CD14-positive monocyte (primary cell): ENCODE measurements at regions not wholly inside any gene's neighbourhood (a gene's known extent, or its start where the extent isn't known, plus 50 kb on each side); places are given as distances from the start of the nearest gene placed in this dataset.

ENCODE experiments used
- DNase-seq, 3 donors: peaks; one replicate each; pipeline ENCODE4 v3.0.0-alpha.2; 2011 to 2022
- H2AFZ ChIP-seq: 2 replicates; pipeline ENCODE4 v1.6.0; 2012; ENCODE audit warnings: mild to moderate bottlenecking, low read depth, low read length, inconsistent platforms; ENCODE audit not compliant: insufficient read depth, poor library complexity, severe bottlenecking
- H3K27ac ChIP-seq, 2 donors: 1 replicate in 1 of 2; 2 replicates in 1 of 2; pipeline ENCODE4 v1.5.1; 2012 to 2013; ENCODE audit warnings: low read length in 2 of 2, control low read depth in 1 of 2, inconsistent platforms in 1 of 2, low read depth in 1 of 2, mild to moderate bottlenecking in 1 of 2
- H3K27me3 ChIP-seq, 2 donors: one replicate each; pipeline versions ENCODE4 v1.6.0 to v1.6.1; 2011 to 2013; ENCODE audit warnings: low read length in 2 of 2; ENCODE audit not compliant: control insufficient read depth in 2 of 2, insufficient read depth in 2 of 2
- H3K36me3 ChIP-seq, 2 donors: replicated peaks in 1 of 2; 1 replicate in 1 of 2; 2 replicates in 1 of 2; pipeline versions ENCODE4 v1.5.1 to v1.6.1; 2012 to 2013; ENCODE audit warnings: low read length in 2 of 2, control low read depth in 1 of 2, inconsistent platforms in 1 of 2, mild to moderate bottlenecking in 1 of 2; ENCODE audit not compliant: insufficient read depth in 2 of 2, control insufficient read depth in 1 of 2
- H3K4me1 ChIP-seq, 2 donors: 1 replicate in 1 of 2; 2 replicates in 1 of 2; pipeline versions ENCODE4 v1.5.1 to v1.6.1; 2012 to 2013; ENCODE audit warnings: low read length in 2 of 2, control low read depth in 1 of 2, inconsistent platforms in 1 of 2, mild to moderate bottlenecking in 1 of 2, moderate library complexity in 1 of 2; ENCODE audit not compliant: insufficient read depth in 2 of 2, control insufficient read depth in 1 of 2
- H3K4me2 ChIP-seq: replicated peaks from 2 replicates; pipeline ENCODE3; 2012; ENCODE audit warnings: low read length, moderate library complexity, mild to moderate bottlenecking; ENCODE audit not compliant: poor library complexity, severe bottlenecking; ENCODE audit errors: extremely low read depth
- H3K4me3 ChIP-seq, 3 experiments: fragments of 200-600 bp in 1 of 3; sonication (generic) in 1 of 3; replicated peaks in 1 of 3; 1 replicate in 2 of 3; 2 replicates in 1 of 3; pipeline ENCODE4 v1.5.1; 2011 to 2013; ENCODE audit warnings: low read length in 3 of 3, mild to moderate bottlenecking in 3 of 3, control low read depth in 2 of 3, low read depth in 2 of 3, inconsistent platforms in 1 of 3, moderate library complexity in 1 of 3
- H3K79me2 ChIP-seq: 2 replicates; pipeline ENCODE4 v1.6.0; 2012; ENCODE audit warnings: mild to moderate bottlenecking, control low read depth, inconsistent platforms, low read length, moderate library complexity; ENCODE audit not compliant: insufficient read depth
- H3K9ac ChIP-seq: 2 replicates; pipeline ENCODE4 v1.6.0; 2017; ENCODE audit warnings: low read length, mild to moderate bottlenecking; ENCODE audit not compliant: insufficient read depth, poor library complexity, severe bottlenecking
- H3K9me3 ChIP-seq, 2 donors: replicated peaks in 1 of 2; 1 replicate in 1 of 2; 2 replicates in 1 of 2; pipeline versions ENCODE4 v1.5.1 to v1.6.1; 2012 to 2013; ENCODE audit warnings: low read length in 2 of 2, control low read depth in 1 of 2; ENCODE audit not compliant: control insufficient read depth in 1 of 2, insufficient read depth in 1 of 2
- H4K20me1 ChIP-seq: 2 replicates; pipeline ENCODE4 v1.6.0; 2012; ENCODE audit warnings: mild to moderate bottlenecking, low read length, control low read depth, moderate library complexity; ENCODE audit not compliant: insufficient read depth
- H3K27ac Mint-ChIP-seq, 7 donors: one replicate each; pipeline ENCODE4 v1.8.0; 2020; ENCODE audit warnings: mild to moderate bottlenecking in 7 of 7, mixed read lengths in 7 of 7, moderate library complexity in 6 of 7, inconsistent platforms in 2 of 7
- H3K27me3 Mint-ChIP-seq, 3 donors: one replicate each; pipeline ENCODE4 v1.8.0; 2021 to 2022; ENCODE audit warnings: low read depth in 3 of 3, mild to moderate bottlenecking in 3 of 3, mixed read lengths in 3 of 3, moderate library complexity in 3 of 3, inconsistent platforms in 1 of 3
- H3K36me3 Mint-ChIP-seq, 2 donors: one replicate each; pipeline ENCODE4 v1.8.0; 2020; ENCODE audit warnings: mixed read lengths in 2 of 2, inconsistent platforms in 1 of 2, mild to moderate bottlenecking in 1 of 2
- H3K4me1 Mint-ChIP-seq: one replicate; pipeline ENCODE4 v1.8.0; 2020; ENCODE audit warnings: mild to moderate bottlenecking, mixed read lengths
- H3K4me3 Mint-ChIP-seq, 2 donors: one replicate each; pipeline ENCODE4 v1.8.0; 2020; ENCODE audit warnings: mild to moderate bottlenecking in 2 of 2, mixed read lengths in 2 of 2, moderate library complexity in 1 of 2
- H3K9me3 Mint-ChIP-seq, 7 donors: one replicate each; pipeline ENCODE4 v1.8.0; 2020 to 2022; ENCODE audit warnings: mixed read lengths in 7 of 7, mild to moderate bottlenecking in 6 of 7, moderate library complexity in 6 of 7, inconsistent platforms in 2 of 7
- WGBS: methylation state at CpG from one replicate; pipeline ENCODE4 v1.1.5; 2013; ENCODE audit warnings: missing lambda C conversion rate; ENCODE audit not compliant: insufficient coverage; 5-methylcytosine and 5-hydroxymethylcytosine counted together
- intact Hi-C, 2 donors: fragments of 100-400 bp; cut with micrococcal nuclease; formaldehyde crosslinking; loops; one replicate each; pipeline versions ENCODE4 v1.15.0 to v1.15.1; 2023
- TF ChIP-seq, protein P1 (sequence below): fragments of 200-600 bp; IDR thresholded peaks from one replicate; pipeline ENCODE4 v1.8.0; 2022; ENCODE audit warnings: antibody characterized with exemption, mild to moderate bottlenecking

- no peaks in the 10 kb centered on the region for H3K4me1 ChIP-seq
- H3K27me3 ChIP-seq: no peaks in the 10 kb centered on the region
- Mint-ChIP-seq H3K4me1 (no peaks in the 10 kb centered on the region), H3K27ac (no peak overlapping the region), H3K27me3 (peaks cover 1 to 3% (median 3%) of the 10 kb centered on the region in 3 donors), H3K4me3 (no peak overlapping the region), H3K36me3 (no peaks in the 10 kb centered on the region), H3K9me3 (peaks cover 0 to 2% (median 0%) of the 10 kb centered on the region in 7 donors)
- intact Hi-C loops: no loop called here
- H2AFZ ChIP-seq: no peak overlapping the region
- no peaks in the 10 kb centered on the region for H3K9me3 ChIP-seq
- 100% methylated on average over 1 of the region's 6 CpGs for WGBS
- H3K9ac ChIP-seq: no peak overlapping the region
- no peak overlapping the region for H3K27ac ChIP-seq
- no peaks in the 10 kb centered on the region for H3K79me2 ChIP-seq
- H3K4me3 ChIP-seq: no peak overlapping the region
- no peak overlapping the region for H3K4me2 ChIP-seq
- TF ChIP-seq, protein P1, sequence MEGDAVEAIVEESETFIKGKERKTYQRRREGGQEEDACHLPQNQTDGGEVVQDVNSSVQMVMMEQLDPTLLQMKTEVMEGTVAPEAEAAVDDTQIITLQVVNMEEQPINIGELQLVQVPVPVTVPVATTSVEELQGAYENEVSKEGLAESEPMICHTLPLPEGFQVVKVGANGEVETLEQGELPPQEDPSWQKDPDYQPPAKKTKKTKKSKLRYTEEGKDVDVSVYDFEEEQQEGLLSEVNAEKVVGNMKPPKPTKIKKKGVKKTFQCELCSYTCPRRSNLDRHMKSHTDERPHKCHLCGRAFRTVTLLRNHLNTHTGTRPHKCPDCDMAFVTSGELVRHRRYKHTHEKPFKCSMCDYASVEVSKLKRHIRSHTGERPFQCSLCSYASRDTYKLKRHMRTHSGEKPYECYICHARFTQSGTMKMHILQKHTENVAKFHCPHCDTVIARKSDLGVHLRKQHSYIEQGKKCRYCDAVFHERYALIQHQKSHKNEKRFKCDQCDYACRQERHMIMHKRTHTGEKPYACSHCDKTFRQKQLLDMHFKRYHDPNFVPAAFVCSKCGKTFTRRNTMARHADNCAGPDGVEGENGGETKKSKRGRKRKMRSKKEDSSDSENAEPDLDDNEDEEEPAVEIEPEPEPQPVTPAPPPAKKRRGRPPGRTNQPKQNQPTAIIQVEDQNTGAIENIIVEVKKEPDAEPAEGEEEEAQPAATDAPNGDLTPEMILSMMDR: no peak
- no peaks in the 10 kb centered on the region for H4K20me1 ChIP-seq
- no peak for DNase-seq
- H3K36me3 ChIP-seq: no peaks in the 10 kb centered on the region
Observed at GRCh38 chr11:128349650-128350299, 237.6 kb downstream of the ETS1 start.

- Histone ChIP-seq H3K9me3 (no peaks in the 10 kb centered on the region), H4K20me1 (no peaks in the 10 kb centered on the region), H3K36me3 (no peaks in the 10 kb centered on the region), H3K4me1 (no peaks in the 10 kb centered on the region), H3K27me3 (no peaks in the 10 kb centered on the region), H3K79me2 (no peaks in the 10 kb centered on the region), H2AFZ (no peak overlapping the region), H3K4me3 (no peak overlapping the region), H3K9ac (no peak overlapping the region), H3K4me2 (no peak overlapping the region), H3K27ac (no peak overlapping the region)
- Mint-ChIP-seq H3K4me1 (peaks cover 4% of the 10 kb centered on the region), H3K27me3 (peaks cover 0 to 1% (median 1%) of the 10 kb centered on the region in 3 donors), H3K27ac (no peak overlapping the region), H3K36me3 (no peaks in the 10 kb centered on the region), H3K4me3 (no peak overlapping the region), H3K9me3 (no peaks in the 10 kb centered on the region)
- DNase-seq: no peak
- intact Hi-C loops: no loop called here
- TF ChIP-seq, protein P1: no peak
- WGBS: no CpG with 5 or more reads among the region's 3 CpGs
Observed at GRCh38 chr11:128346804-128347203, 240.6 kb downstream of the ETS1 start.
